Brain microvascular endothelial cell (primary cell): ENCODE measurements at regions not wholly inside any gene's neighbourhood (a gene's known extent, or its start where the extent isn't known, plus 50 kb on each side); places are given as distances from the start of the nearest gene placed in this dataset.

Experiments used
- DNase-seq: peaks from one replicate; pipeline ENCODE4 v3.0.0-alpha.2; 2020
- H3K27ac ChIP-seq: fragments of 250-450 bp; sonication (Bioruptor Pico); 2 replicates; pipeline ENCODE4 v1.5.1; 2020; ENCODE audit warnings: mild to moderate bottlenecking, moderate library complexity
- H3K27me3 ChIP-seq: fragments of 250-450 bp; sonication (Bioruptor Pico); replicated peaks from 2 replicates; pipeline ENCODE4 v1.5.1; 2020; ENCODE audit warnings: mild to moderate bottlenecking
- H3K36me3 ChIP-seq: fragments of 250-450 bp; sonication (Bioruptor Pico); replicated peaks from 2 replicates; pipeline ENCODE4 v1.5.1; 2020; ENCODE audit warnings: mild to moderate bottlenecking
- H3K4me3 ChIP-seq: 2 replicates; pipeline ENCODE4 v1.5.1; 2011; ENCODE audit warnings: low read depth, mild to moderate bottlenecking, control low read depth, low read length, moderate library complexity
- CTCF ChIP-seq: IDR thresholded peaks from 2 replicates; pipeline ENCODE4 v1.5.1; 2011; ENCODE audit warnings: low read depth, mild to moderate bottlenecking, moderate library complexity, low read length, control low read depth, inconsistent platforms; ENCODE audit errors: missing control alignments
- in situ Hi-C: cut with HindIII; loops from 2 replicates; pipeline ENCODE4 v1.10.0; 2017; ENCODE audit warnings: low sequenced_read_pairs, low pct_ligation_motif_present

GRCh38 chr15:20358779-20359414 lies 182.7 kb downstream of the GOLGA6L6 start:
- H3K36me3 ChIP-seq, result no peaks in the 10 kb centered on the region
- DNase-seq, result no peak
- H3K27me3 ChIP-seq, result no peaks in the 10 kb centered on the region
- no peak for TF ChIP-seq CTCF
- no peak overlapping the region for H3K4me3 ChIP-seq
- H3K27ac ChIP-seq, result no peak overlapping the region
- in situ Hi-C loops, result no loop called here

GRCh38 chr15:20358066-20358778 lies 183.4 kb downstream of the GOLGA6L6 start:
- Histone ChIP-seq H3K27ac (no peak overlapping the region), H3K27me3 (no peaks in the 10 kb centered on the region), H3K36me3 (no peaks in the 10 kb centered on the region), H3K4me3 (no peak overlapping the region)
- no peak for DNase-seq
- no peak for TF ChIP-seq CTCF
- in situ Hi-C loops, result no loop called here

- in situ Hi-C loops, result no loop called here
- Histone ChIP-seq H3K36me3 (no peaks in the 10 kb centered on the region), H3K27ac (no peak overlapping the region), H3K4me3 (no peak overlapping the region), H3K27me3 (no peaks in the 10 kb centered on the region)
- no peak for TF ChIP-seq CTCF
- DNase-seq, result no peak
These were observed 184.0 kb downstream of the GOLGA6L6 start for GRCh38 chr15:20357481-20358065.

- TF ChIP-seq CTCF, result no peak
- in situ Hi-C loops, result no loop called here
- no peak overlapping the region for H3K27ac ChIP-seq
- no peaks in the 10 kb centered on the region for H3K36me3 ChIP-seq
- H3K4me3 ChIP-seq, result no peak overlapping the region
- no peaks in the 10 kb centered on the region for H3K27me3 ChIP-seq
- DNase-seq, result no peak
These were observed 184.6 kb downstream of the GOLGA6L6 start for GRCh38 chr15:20356911-20357480.

- Histone ChIP-seq H3K27me3 (no peaks in the 10 kb centered on the region), H3K36me3 (no peaks in the 10 kb centered on the region), H3K27ac (no peak overlapping the region), H3K4me3 (no peak overlapping the region)
- no peak for DNase-seq
- in situ Hi-C loops, result no loop called here
- peak; percentile 65 for TF ChIP-seq CTCF
These were observed 185.1 kb downstream of the GOLGA6L6 start for GRCh38 chr15:20356444-20356910.
